ENCODE measurements at regions not wholly inside any gene's neighbourhood (a gene's known extent, or its start where the extent isn't known, plus 50 kb on each side); places are given as distances from the start of the nearest gene placed in this dataset.

DNA sequence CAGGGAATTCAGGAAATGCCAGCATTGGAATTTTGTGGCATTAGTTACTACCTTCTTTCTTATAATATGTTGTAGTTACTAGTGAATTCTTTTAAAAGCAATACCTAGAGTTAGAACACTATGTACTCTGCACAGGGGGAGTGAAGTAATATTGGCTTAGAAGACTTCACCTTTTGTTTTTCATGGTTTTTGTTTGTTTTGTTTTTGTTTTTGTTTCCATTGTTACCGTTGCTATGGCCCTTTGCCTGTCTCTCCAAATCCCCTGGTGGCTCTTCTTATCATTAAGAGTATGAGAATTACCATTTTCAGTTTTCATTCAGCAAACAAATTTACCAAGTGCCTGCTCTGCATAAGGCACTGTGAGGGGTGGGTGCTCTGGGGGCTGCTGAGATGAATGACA, 160.1 kb downstream of the HAUS1 start:
- no peak for FAIRE-seq
- no peaks in the 10 kb centered on the region for H3K27me3 ChIP-seq (ENCODE audit: control insufficient read depth in 2 of 2, insufficient read depth in 2 of 2, low read length in 2 of 2)
- H3K79me2 ChIP-seq (ENCODE audit: control insufficient read depth, insufficient read depth, low read length): peaks cover 4% of the 10 kb centered on the region
- intact Hi-C loops (cut with micrococcal nuclease) (no loop called here), in situ Hi-C loops (cut with MboI) (no loop called here)
- H3K4me3 ChIP-seq: no peak overlapping the region
- no peaks in the 10 kb centered on the region for H3K9me1 ChIP-seq (ENCODE audit: control insufficient read depth, insufficient read depth, low read length)
- no peak overlapping the region for H3K4me2 ChIP-seq (ENCODE audit: insufficient read depth, low read length)
- WGBS (ENCODE audit: insufficient coverage, low coverage, missing lambda C conversion rate): 57% methylated on average over 1 of the region's 1 CpG
- peaks cover 39% of the 10 kb centered on the region for H3K36me3 ChIP-seq (ENCODE audit: control insufficient read depth, insufficient read depth, low read length)
- H3K27ac ChIP-seq (ENCODE audit: extremely low read depth, low read depth, low read length): no peak overlapping the region
- no peak overlapping the region for H2AFZ ChIP-seq (ENCODE audit: low read depth, low read length)
- DNase-seq (ENCODE audit: extremely low read depth in 1 of 4, low spot score in 3 of 4): peak in 2 of 4 experiments; percentile 10 to 13
- ATAC-seq: no peak
- peaks cover 0 to 10% of the 10 kb centered on the region in 2 experiments; a peak in 2 of 5 replicates for H3K4me1 ChIP-seq (replicated peaks in 1 of 2; ENCODE audit: control insufficient read depth in 2 of 2, insufficient read depth in 2 of 2, low read length in 2 of 2)
- ChIA-PET CTCF (ENCODE audit: low intra/inter-chr PET ratio) (no interaction called here), POLR2A (interaction anchor here (0.6 kb wide), 1 partner anchor 40 kb away, joined by 3 read pairs; no protein-coding TSS in a partner anchor)
- H4K20me1 ChIP-seq (replicated peaks; ENCODE audit: control insufficient read depth, insufficient read depth, low read length): no peaks in the 10 kb centered on the region
- BruUV-seq (replicated peaks): no TSS peak
- no peak overlapping the region for H3K9ac ChIP-seq (ENCODE audit: insufficient read depth in 1 of 2, low read depth in 2 of 2, low read length in 2 of 2)
- H3K9me3 ChIP-seq (replicated peaks; ENCODE audit: control insufficient read depth, insufficient read depth, low read depth, low read length): no peaks in the 10 kb centered on the region
- TF ChIP-seq RFX1 (IDR thresholded peaks at IDR 0.05) (peak; percentile 69), TRIM24 (IDR thresholded peaks at IDR 0.05) (no peak), SMAD3 (CRISPR knock-in tag; conservative IDR thresholded peaks at IDR 0.05) (no peak), IRF9 (tag; IDR thresholded peaks at IDR 0.05) (no peak), ZNF449 (CRISPR knock-in tag; IDR thresholded peaks at IDR 0.05) (no peak), LEF1 (IDR thresholded peaks at IDR 0.05) (no peak), ARID2 (IDR thresholded peaks at IDR 0.05) (no peak), TEAD1 (CRISPR knock-in tag; IDR thresholded peaks at IDR 0.05) (no peak), TRIM28 (IDR thresholded peaks at IDR 0.05) (no peak), CHD4 (IDR thresholded peaks at IDR 0.05; ENCODE audit: insufficient read depth, insufficient replicate concordance, low read depth, low read length, poor library complexity, severe bottlenecking) (no peak), MXI1 (IDR thresholded peaks at IDR 0.05; ENCODE audit: low read depth, low read length) (peak; percentile 32; the same call in 1 of the 2 replicates), ZNF165 (CRISPR knock-in tag; IDR thresholded peaks at IDR 0.05; ENCODE audit: borderline replicate concordance) (no peak), E2F3 (CRISPR knock-in tag; IDR thresholded peaks at IDR 0.05) (no peak), HDAC2 (IDR thresholded peaks at IDR 0.05) (no peak), MCM2 (IDR thresholded peaks at IDR 0.05; ENCODE audit: low read depth) (no peak)
- TF ChIP-seq, protein P1, sequence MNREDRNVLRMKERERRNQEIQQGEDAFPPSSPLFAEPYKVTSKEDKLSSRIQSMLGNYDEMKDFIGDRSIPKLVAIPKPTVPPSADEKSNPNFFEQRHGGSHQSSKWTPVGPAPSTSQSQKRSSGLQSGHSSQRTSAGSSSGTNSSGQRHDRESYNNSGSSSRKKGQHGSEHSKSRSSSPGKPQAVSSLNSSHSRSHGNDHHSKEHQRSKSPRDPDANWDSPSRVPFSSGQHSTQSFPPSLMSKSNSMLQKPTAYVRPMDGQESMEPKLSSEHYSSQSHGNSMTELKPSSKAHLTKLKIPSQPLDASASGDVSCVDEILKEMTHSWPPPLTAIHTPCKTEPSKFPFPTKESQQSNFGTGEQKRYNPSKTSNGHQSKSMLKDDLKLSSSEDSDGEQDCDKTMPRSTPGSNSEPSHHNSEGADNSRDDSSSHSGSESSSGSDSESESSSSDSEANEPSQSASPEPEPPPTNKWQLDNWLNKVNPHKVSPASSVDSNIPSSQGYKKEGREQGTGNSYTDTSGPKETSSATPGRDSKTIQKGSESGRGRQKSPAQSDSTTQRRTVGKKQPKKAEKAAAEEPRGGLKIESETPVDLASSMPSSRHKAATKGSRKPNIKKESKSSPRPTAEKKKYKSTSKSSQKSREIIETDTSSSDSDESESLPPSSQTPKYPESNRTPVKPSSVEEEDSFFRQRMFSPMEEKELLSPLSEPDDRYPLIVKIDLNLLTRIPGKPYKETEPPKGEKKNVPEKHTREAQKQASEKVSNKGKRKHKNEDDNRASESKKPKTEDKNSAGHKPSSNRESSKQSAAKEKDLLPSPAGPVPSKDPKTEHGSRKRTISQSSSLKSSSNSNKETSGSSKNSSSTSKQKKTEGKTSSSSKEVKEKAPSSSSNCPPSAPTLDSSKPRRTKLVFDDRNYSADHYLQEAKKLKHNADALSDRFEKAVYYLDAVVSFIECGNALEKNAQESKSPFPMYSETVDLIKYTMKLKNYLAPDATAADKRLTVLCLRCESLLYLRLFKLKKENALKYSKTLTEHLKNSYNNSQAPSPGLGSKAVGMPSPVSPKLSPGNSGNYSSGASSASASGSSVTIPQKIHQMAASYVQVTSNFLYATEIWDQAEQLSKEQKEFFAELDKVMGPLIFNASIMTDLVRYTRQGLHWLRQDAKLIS (CRISPR knock-in tag; IDR thresholded peaks at IDR 0.05): no peak
- TF ChIP-seq, protein P2, sequence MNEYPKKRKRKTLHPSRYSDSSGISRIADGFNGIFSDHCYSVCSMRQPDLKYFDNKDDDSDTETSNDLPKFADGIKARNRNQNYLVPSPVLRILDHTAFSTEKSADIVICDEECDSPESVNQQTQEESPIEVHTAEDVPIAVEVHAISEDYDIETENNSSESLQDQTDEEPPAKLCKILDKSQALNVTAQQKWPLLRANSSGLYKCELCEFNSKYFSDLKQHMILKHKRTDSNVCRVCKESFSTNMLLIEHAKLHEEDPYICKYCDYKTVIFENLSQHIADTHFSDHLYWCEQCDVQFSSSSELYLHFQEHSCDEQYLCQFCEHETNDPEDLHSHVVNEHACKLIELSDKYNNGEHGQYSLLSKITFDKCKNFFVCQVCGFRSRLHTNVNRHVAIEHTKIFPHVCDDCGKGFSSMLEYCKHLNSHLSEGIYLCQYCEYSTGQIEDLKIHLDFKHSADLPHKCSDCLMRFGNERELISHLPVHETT (CRISPR knock-in tag; conservative IDR thresholded peaks at IDR 0.05 in 1 of 2, IDR thresholded peaks at IDR 0.05 in 1 of 2): no peak
